HG02970 (cell line): ENCODE measurements at regions not wholly inside any gene's neighbourhood (a gene's known extent, or its start where the extent isn't known, plus 50 kb on each side); places are given as distances from the start of the nearest gene placed in this dataset.
"Not testable (repeated sequence)": the region's sequence is repeated elsewhere in the genome, so short reads cannot be mapped to it uniquely, and the experiment has no call there.

Experiments
- ATAC-seq: cut with Tn5 transposase; IDR thresholded peaks from one replicate; pipeline ENCODE4 v1.9.1; 2021; ENCODE audit warnings: mild to moderate bottlenecking, moderate library complexity, moderate number of reproducible peaks; ENCODE audit not compliant: unreplicated experiment, low FRiP score

GRCh38 chr4:111337186-111337876 lies 714.5 kb upstream of the PITX2 start:
- ATAC-seq = not testable (repeated sequence)

DNA sequence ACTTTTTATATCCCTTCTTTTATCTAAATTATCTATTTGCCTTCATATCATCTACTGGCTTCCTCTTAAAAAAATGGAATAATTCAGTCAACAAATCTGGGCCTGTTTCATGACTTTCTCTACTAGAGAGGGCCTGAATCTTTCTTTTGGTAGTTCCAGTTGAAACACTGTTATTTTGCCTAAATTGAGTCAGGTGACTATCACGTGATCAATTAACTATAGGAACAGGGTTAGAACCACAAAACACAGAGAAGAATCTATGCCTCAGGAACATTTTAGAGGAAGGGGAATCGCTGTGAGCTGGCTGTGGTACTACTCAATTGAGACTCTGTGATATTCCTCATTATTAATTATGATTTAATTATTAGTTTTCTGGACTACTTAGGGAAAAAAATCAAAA lies 736.7 kb upstream of the PITX2 start:
- ATAC-seq = no peak

DNA sequence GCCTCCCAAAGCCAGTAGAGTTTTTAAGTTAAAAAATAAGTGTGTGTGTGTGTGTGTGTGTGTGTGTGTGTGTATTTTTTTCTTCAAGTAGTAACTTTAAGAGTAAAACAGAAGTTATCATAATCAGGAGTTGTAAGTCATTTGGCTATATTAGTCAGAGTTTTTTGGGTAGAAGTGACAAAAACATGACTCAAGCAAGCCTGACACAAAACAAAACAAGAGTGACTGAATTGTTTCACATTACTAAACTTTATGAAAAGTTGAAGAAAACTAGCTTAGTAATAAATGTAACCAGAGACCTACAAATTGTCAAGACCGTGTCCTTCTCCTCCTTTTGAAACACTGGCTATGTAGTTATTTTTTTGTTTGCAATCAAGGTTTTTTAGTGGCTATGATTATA lies 738.0 kb upstream of the PITX2 start:
- no peak for ATAC-seq

GRCh38 chr4:111362941-111363361 lies 740.1 kb upstream of the PITX2 start:
- no peak for ATAC-seq

DNA sequence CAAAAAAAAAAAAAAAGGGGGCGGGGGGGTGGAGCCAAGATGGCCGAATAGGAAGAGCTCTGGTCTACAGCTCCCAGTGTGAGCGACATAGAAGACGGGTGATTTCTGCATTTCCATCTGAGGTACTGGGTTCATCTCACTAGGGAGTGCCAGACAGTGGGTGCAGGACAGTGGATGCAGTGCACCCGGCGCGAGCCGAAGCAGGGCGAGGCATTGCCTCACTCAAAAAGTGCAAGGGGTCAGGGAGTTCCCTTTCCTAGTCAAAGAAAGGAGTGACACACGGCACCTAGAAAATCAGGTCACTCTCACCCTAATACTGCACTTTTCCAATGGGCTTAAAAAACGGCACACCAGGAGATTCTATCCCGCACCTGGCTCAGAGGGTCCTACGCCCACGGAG lies 755.0 kb upstream of the PITX2 start:
- not testable (repeated sequence) for ATAC-seq

DNA sequence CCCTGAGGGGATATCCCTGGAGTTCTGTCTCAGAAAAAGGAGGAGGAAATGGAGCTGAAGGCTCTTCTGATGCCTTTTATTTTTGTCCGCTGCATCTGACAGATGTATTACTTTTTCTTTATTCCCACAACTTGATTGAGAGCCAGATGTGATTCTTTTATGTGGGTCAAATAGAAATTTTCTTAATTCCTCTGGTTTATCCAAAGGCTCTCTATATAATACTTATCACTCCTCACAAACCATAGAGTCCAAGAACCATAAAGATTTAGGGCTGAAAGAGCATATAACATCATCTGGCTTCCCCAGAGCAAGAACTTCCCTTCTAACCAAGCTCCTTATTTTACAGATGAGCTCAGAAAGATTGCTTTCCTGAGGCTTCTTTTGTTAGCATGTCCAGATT lies 756.7 kb upstream of the FAM241A start:
- ATAC-seq = no peak

- ATAC-seq = no peak
Measured at GRCh38 chr4:111391829-111392228, 753.4 kb upstream of the FAM241A start.

- no peak for ATAC-seq
Measured at GRCh38 chr4:111393781-111394180, 751.5 kb upstream of the FAM241A start.

DNA sequence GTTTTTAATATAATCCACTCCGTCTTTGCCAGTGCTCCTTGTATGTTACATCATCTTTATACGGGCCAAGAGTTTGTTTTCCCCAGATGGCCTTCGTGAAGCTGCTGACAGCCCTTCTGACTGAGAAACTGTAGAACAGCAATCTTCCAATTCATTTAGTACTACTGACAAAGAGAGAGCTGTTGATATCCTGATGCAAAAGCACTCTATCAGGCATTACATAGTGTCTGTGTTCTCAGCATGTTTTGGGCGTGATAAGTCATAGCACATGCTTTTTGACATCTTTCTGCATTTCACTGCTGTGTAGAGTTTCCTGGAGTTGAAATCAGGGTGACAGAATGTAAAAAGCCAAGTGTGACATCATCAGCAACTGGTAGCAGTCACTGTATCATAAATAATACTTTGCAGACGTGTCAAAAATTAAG lies 746.3 kb upstream of the FAM241A start:
- no peak for ATAC-seq

DNA sequence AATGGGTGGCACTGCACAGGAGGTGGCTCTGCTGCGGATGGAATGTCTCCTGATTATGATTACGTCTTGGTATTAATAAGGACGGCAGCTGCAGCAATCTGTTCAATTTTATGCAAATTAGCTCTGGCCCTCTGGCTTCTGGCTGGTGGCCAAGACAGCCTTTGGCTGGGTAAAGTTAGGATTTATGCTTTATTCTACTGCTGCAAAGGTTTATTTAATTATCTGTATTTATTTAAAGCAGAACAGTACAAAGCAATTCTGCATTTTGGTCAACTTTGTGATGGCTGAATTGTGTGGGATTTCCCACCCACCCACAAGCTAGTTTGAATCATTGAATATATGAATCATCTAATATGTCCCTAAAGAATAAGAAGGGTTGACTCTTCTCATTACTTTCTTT lies 745.6 kb upstream of the FAM241A start:
- ATAC-seq = no peak

DNA sequence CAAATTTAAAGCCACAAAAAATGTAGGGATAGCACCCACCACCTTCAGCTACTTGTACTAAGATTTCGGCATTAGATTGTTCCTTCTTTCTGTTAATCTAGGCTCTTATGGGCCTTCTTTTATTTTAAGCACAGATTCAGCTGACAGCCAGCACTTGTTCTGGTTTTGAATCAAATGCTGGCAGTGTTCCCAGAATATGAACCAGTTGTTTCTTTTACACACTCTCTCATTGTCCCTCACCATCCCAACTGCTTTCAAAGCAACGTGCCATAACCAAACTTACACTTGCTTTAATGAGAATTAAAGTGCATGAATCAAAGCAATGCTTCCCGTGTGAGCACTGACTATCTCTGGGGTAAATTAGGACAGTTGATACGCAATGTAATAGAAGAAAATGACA lies 744.5 kb upstream of the FAM241A start:
- ATAC-seq = no peak

GRCh38 chr4:111404673-111405072 lies 740.6 kb upstream of the FAM241A start:
- no peak for ATAC-seq

DNA sequence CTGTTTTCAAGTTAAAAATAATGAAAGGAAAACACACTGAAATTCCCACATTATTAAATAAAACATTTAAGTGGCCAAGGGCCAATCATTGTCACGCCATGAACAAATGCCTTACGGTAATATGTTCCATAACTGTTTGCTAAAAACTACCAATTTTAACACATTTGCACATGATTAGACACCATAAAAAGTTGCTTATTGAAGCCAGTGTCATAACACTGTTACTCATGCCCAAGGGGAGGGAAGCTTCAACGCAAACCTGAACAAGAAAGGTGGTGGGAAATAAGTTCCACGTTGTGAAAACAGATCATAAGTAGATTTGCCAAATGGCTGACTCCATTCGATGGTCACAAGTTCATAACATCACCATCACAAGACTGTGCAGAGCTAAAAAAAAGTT lies 739.3 kb upstream of the FAM241A start:
- no peak for ATAC-seq

DNA sequence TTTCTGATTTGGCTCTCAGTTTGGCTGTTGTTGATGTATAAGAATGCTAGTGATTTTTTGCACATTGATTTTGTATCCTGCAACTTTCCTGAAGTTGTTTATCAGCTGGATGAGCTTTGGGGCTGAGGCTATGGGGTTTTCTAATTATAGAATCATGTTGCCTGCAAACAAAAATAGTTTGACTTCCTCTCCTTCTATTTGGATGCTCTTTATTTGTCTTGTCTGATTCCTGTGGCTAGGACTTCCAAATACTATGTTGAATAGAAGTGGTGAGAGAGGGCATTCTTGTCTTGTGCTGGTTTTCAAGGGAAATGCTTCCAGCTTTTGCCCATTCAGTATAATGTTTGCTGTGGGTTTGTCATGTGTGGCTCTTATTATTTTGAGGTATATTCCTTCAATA lies 734.7 kb upstream of the FAM241A start:
- ATAC-seq = no peak

DNA sequence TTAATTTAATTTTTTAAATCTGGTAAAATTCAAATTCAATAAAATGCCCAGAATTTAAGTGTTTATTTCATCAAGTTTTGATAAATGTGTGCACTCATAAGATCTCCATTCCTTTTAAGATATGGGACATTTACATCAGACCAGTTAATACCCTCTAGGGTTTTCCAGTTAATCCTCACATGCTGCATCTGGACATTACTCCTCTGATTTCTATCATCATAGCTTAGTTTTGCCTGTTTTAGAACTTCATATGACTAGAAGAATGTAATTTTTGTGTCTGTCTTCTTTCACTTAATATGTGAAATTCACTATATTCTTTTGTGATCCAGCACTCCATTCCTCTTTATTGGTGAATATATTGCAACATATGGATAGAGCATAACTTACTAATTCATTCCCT lies 727.7 kb upstream of the FAM241A start:
- no peak for ATAC-seq

- no peak for ATAC-seq
Measured at GRCh38 chr4:111433441-111433840, 711.8 kb upstream of the FAM241A start.

- no peak for ATAC-seq
Measured at GRCh38 chr4:111434586-111434985, 710.7 kb upstream of the FAM241A start.

GRCh38 chr4:111435986-111436744 lies 709.1 kb upstream of the FAM241A start:
- no peak for ATAC-seq

- ATAC-seq = no peak
Measured at GRCh38 chr4:111441687-111442086, 703.6 kb upstream of the FAM241A start.

DNA sequence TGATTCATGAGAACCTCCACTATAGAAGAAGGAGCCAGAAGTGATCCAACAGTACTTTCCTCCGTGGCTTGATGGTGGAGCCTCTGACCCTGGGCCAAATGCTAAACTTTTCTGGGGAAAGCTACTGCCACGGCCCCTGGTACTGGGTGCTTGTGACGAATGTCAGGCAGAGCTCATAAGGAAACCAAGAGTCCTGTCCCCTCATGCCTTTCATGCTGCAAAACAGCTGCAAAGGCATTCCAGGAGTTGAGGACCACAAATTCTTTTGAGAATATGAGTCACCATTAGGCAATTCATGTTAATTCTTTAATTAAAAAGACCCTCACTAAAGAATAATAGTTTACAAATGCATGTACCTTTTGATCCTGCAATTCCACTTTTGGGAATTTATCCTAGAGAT lies 700.4 kb upstream of the FAM241A start:
- not testable (repeated sequence) for ATAC-seq

GRCh38 chr4:111449657-111450056 lies 695.6 kb upstream of the FAM241A start:
- no peak for ATAC-seq

- no peak for ATAC-seq
Measured at GRCh38 chr4:111450867-111451266, 694.4 kb upstream of the FAM241A start.
